ENCODE measurements at regions not wholly inside any gene's neighbourhood (a gene's known extent, or its start where the extent isn't known, plus 50 kb on each side); places are given as distances from the start of the nearest gene placed in this dataset.

DNA sequence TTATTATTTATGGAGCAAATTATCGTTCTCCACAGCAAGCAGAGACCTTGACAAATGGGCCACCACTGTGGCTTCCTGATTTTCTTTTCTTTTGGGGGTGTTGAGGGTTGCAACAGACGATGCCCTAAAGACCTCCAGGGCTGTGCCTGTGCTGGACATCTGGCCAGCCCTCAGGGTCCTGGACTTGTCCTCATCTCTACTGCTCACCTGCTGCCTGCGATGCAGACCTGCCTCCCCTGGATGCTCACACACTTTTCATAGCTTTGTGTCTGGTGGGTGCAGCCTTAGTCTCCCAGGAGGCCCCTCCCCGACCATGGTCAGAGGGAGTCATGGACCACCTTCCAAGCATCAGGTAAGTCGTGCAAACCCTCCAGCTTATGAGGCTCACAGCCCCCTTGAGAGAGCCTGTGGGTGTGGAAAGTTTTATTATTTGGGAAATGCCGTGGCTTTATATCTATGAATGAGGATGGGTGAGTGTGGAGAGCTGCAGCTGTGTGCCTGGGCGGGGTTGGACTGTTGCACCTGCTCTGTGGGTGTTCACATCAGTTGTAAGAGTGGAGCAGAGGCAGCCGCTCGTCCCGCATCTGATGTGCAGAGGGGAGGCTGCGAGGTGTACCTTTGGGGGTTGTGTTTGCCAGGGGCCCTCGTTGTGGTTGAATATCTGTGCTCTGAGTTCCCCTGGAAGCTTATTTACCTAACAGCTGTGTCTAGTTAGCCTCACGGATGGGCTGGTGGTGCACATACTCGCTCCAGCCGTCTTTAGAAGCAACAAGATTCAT lies 126.3 kb upstream of the IRX4 start:
- H3K4me3 ChIP-seq (ENCODE audit: low read depth, poor library complexity, severe bottlenecking), result no peak overlapping the region
- WGBS, 2 donors, result 63 to 64% methylated on average over 15 of the region's 15 CpGs
- intact Hi-C loops (cut with DNase I; ENCODE audit: low total_unique reads), result no loop called here
- no peak for TF ChIP-seq CTCF (IDR thresholded peaks at IDR 0.05)
- TF ChIP-seq POLR2A (IDR thresholded peaks at IDR 0.05), result no peak
- peak; percentile 11 to 84 for DNase-seq (ENCODE audit: low spot score in 2 of 2)

DNA sequence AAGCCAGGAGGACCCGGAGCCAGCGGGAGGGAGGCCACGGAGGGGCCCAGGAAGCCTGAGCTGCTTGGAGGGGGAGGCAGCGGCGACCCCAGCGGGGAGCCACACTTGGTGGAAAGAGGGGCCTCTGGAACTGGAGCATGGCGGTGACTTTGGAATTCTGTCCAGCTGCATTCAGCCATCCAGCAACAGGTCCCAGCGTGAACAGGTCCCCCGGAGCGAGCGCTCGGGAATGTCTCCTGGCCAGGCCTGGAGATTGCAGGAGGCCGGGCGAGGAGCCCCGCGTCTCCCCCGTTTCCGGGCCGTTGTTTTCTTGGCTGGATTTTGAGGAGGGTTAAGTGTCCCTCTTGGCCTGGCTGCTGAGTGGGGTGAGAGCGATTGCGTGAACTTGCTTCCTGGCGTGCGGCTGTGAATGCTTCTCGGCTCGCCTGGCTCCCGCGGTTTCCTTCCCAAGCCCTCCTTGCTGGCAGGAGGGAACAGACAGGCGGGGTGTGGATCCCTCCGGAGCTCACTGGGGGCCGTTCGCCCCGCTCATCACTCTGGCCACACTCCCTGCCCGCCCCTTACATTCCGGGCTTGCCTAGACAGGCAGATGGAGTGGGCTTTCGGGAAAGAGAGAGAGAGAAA lies 125.3 kb upstream of the IRX4 start:
- peak; percentile 49 to 94 for DNase-seq (ENCODE audit: low spot score in 2 of 2)
- H3K4me3 ChIP-seq (ENCODE audit: low read depth, poor library complexity, severe bottlenecking), result no peak overlapping the region
- TF ChIP-seq POLR2A (IDR thresholded peaks at IDR 0.05), result no peak
- no peak for TF ChIP-seq CTCF (IDR thresholded peaks at IDR 0.05)
- 13 to 14% methylated on average over 30 to 35 of the region's 35 CpGs for WGBS, 2 donors
- intact Hi-C loops (cut with DNase I; ENCODE audit: low total_unique reads), result no loop called here

GRCh38 chr5:2007496-2007877 lies 124.8 kb upstream of the IRX4 start:
- no peak overlapping the region for H3K4me3 ChIP-seq (ENCODE audit: low read depth, poor library complexity, severe bottlenecking)
- no peak for TF ChIP-seq POLR2A (IDR thresholded peaks at IDR 0.05)
- no peak for TF ChIP-seq CTCF (IDR thresholded peaks at IDR 0.05)
- 38 to 39% methylated on average over 21 to 23 of the region's 24 CpGs for WGBS, 2 donors
- DNase-seq (ENCODE audit: low spot score in 2 of 2), result peak in 1 of 2 donors; percentile 85
- intact Hi-C loops (cut with DNase I; ENCODE audit: low total_unique reads), result no loop called here

DNA sequence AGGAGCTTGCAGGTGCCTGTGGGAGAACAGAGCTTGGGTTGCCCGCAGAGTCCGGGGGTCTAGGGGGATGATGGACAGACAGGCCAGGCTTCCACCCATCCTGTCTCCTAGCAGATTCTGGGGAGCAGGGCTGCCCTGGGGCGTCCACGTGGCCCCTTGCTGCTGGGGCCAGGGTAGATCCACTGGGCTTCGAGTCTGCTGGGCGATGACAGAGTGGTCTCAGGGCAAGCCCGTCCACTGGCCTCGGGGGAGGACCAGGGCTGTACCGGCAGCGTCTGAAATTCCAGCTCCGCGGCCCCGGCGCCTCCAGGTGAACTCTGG lies 124.2 kb upstream of the IRX4 start:
- peak; percentile 9 to 84 for DNase-seq (ENCODE audit: low spot score in 2 of 2)
- no peak for TF ChIP-seq POLR2A (IDR thresholded peaks at IDR 0.05)
- TF ChIP-seq CTCF (IDR thresholded peaks at IDR 0.05), result no peak
- no peak overlapping the region for H3K4me3 ChIP-seq (ENCODE audit: low read depth, poor library complexity, severe bottlenecking)
- intact Hi-C loops (cut with DNase I; ENCODE audit: low total_unique reads), result no loop called here
- WGBS, 2 donors, result 89% methylated on average over 6 to 8 of the region's 14 CpGs

DNA sequence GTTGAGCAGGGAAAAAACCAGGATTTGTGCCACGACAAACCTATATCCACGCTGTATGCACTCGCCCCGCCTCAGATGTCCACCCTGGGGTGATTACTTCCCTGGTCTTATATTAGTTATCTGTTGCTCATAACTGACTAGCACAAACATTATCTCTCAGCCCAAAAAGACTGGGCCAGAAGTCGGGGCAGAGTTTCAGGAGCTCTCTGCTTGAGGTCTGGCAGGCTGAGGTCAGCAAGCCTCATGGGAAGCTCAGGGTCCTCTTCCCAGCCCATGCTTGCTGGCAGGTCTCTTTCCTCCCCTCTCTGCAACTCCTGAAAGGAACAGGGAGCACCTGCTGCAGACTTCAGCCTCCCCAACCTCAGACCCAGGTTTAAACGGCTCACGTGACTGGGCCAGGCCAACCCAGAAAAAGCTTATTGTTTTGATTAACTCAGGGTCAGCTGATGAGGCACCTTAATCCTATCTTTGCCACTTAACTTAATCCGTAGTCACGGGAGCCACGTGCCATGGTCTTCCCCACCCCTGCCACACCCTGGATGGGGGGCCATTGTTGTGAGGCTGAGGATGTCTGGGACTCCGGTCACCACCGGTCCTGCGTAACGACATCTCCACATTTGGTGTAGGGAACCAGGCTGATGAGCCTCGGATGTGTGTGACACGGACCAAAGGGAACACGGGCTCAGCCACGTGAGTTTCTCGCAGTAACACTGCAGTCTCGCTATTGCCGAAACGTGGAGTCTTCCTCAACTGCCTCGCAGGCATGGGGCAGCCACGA lies 123.7 kb upstream of the IRX4 start:
- intact Hi-C loops (cut with DNase I; ENCODE audit: low total_unique reads), result no loop called here
- H3K4me3 ChIP-seq (ENCODE audit: low read depth, poor library complexity, severe bottlenecking), result no peak overlapping the region
- TF ChIP-seq CTCF (IDR thresholded peaks at IDR 0.05) (no peak), POLR2A (IDR thresholded peaks at IDR 0.05) (no peak)
- WGBS, 2 donors, result 79 to 88% methylated on average over 22 to 24 of the region's 24 CpGs
- peak; percentile 15 to 77 for DNase-seq (ENCODE audit: low spot score in 2 of 2)

All from lower leg skin (tissue), 4 donors.